HG02678 (cell line): ENCODE measurements at regions not wholly inside any gene's neighbourhood (a gene's known extent, or its start where the extent isn't known, plus 50 kb on each side); places are given as distances from the start of the nearest gene placed in this dataset.
A peak's percentile ranks its signal among the peaks of the same experiment; 100 is the strongest.

Experiments
- ATAC-seq: cut with Tn5 transposase; IDR thresholded peaks from one replicate; pipeline ENCODE4 v1.9.1; 2021; ENCODE audit warnings: mild to moderate bottlenecking, moderate library complexity; ENCODE audit not compliant: unreplicated experiment

- ATAC-seq, result no peak
Observed at GRCh38 chr5:169356811-169357210, 55.9 kb upstream of the SLIT3 start.

GRCh38 chr5:169356181-169356580 is 55.2 kb upstream of the SLIT3 start:
- ATAC-seq, result no peak

GRCh38 chr5:169354921-169355320 is 54.0 kb upstream of the SLIT3 start:
- ATAC-seq, result no peak

- ATAC-seq, result no peak
Observed at GRCh38 chr5:169354263-169354662, 53.3 kb upstream of the SLIT3 start.

- no peak for ATAC-seq
Observed at GRCh38 chr5:169352901-169353300, 52.0 kb upstream of the SLIT3 start.

GRCh38 chr5:169351721-169352120 is 50.8 kb upstream of the SLIT3 start:
- no peak for ATAC-seq

- peak; percentile 64 for ATAC-seq
Observed at GRCh38 chr5:169350759-169351240, 49.9 kb upstream of the SLIT3 start.
